ENCODE measurements at regions not wholly inside any gene's neighbourhood (a gene's known extent, or its start where the extent isn't known, plus 50 kb on each side); places are given as distances from the start of the nearest gene placed in this dataset.

- TF ChIP-seq, protein P1, sequence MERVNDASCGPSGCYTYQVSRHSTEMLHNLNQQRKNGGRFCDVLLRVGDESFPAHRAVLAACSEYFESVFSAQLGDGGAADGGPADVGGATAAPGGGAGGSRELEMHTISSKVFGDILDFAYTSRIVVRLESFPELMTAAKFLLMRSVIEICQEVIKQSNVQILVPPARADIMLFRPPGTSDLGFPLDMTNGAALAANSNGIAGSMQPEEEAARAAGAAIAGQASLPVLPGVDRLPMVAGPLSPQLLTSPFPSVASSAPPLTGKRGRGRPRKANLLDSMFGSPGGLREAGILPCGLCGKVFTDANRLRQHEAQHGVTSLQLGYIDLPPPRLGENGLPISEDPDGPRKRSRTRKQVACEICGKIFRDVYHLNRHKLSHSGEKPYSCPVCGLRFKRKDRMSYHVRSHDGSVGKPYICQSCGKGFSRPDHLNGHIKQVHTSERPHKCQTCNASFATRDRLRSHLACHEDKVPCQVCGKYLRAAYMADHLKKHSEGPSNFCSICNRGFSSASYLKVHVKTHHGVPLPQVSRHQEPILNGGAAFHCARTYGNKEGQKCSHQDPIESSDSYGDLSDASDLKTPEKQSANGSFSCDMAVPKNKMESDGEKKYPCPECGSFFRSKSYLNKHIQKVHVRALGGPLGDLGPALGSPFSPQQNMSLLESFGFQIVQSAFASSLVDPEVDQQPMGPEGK (CRISPR knock-in tag; IDR thresholded peaks at IDR 0.05; ENCODE audit: borderline replicate concordance) = no peak
- TF ChIP-seq, protein P2, sequence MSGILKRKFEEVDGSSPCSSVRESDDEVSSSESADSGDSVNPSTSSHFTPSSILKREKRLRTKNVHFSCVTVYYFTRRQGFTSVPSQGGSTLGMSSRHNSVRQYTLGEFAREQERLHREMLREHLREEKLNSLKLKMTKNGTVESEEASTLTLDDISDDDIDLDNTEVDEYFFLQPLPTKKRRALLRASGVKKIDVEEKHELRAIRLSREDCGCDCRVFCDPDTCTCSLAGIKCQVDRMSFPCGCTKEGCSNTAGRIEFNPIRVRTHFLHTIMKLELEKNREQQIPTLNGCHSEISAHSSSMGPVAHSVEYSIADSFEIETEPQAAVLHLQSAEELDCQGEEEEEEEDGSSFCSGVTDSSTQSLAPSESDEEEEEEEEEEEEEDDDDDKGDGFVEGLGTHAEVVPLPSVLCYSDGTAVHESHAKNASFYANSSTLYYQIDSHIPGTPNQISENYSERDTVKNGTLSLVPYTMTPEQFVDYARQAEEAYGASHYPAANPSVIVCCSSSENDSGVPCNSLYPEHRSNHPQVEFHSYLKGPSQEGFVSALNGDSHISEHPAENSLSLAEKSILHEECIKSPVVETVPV (CRISPR knock-in tag; IDR thresholded peaks at IDR 0.05) = no peak
- TF ChIP-seq, protein P3, sequence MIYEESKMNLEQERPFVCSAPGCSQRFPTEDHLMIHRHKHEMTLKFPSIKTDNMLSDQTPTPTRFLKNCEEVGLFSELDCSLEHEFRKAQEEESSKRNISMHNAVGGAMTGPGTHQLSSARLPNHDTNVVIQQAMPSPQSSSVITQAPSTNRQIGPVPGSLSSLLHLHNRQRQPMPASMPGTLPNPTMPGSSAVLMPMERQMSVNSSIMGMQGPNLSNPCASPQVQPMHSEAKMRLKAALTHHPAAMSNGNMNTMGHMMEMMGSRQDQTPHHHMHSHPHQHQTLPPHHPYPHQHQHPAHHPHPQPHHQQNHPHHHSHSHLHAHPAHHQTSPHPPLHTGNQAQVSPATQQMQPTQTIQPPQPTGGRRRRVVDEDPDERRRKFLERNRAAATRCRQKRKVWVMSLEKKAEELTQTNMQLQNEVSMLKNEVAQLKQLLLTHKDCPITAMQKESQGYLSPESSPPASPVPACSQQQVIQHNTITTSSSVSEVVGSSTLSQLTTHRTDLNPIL (CRISPR knock-in tag; IDR thresholded peaks at IDR 0.05; ENCODE audit: low read depth) = no peak
- TF ChIP-seq ZNF8 (CRISPR knock-in tag; IDR thresholded peaks at IDR 0.05) (no peak), ZC3H10 (CRISPR knock-in tag; IDR thresholded peaks at IDR 0.05) (no peak), ZFP3 (CRISPR knock-in tag; IDR thresholded peaks at IDR 0.05) (no peak), TOX (CRISPR knock-in tag; IDR thresholded peaks at IDR 0.05; ENCODE audit: borderline replicate concordance) (no peak), ZFP30 (CRISPR knock-in tag; IDR thresholded peaks at IDR 0.05) (no peak), ZNF70 (CRISPR knock-in tag; IDR thresholded peaks at IDR 0.05) (no peak), GLIS3 (CRISPR knock-in tag; IDR thresholded peaks at IDR 0.05) (no peak), TSHZ2 (CRISPR knock-in tag; IDR thresholded peaks at IDR 0.05) (no peak), ESRRG (CRISPR knock-in tag; IDR thresholded peaks at IDR 0.05) (no peak), ARNTL (CRISPR knock-in tag; IDR thresholded peaks at IDR 0.05; ENCODE audit: borderline replicate concordance, low read depth) (no peak), CSDC2 (CRISPR knock-in tag; IDR thresholded peaks at IDR 0.05) (no peak), SNAI2 (CRISPR knock-in tag; IDR thresholded peaks at IDR 0.05) (no peak), POU6F1 (CRISPR knock-in tag; IDR thresholded peaks at IDR 0.05; ENCODE audit: borderline replicate concordance, low read depth) (no peak), BACH2 (CRISPR knock-in tag; IDR thresholded peaks at IDR 0.05; ENCODE audit: borderline replicate concordance) (no peak)
- no peak for ATAC-seq
These were observed 94.4 kb downstream of the RHOB start for GRCh38 chr2:20541294-20541640.

GRCh38 chr2:20541651-20542050, 94.8 kb downstream of the RHOB start:
- TF ChIP-seq, protein P3 (CRISPR knock-in tag; IDR thresholded peaks at IDR 0.05; ENCODE audit: low read depth) = no peak
- TF ChIP-seq PPARA (CRISPR knock-in tag; IDR thresholded peaks at IDR 0.05; ENCODE audit: borderline replicate concordance) (no peak), SNAI2 (CRISPR knock-in tag; IDR thresholded peaks at IDR 0.05) (no peak), ZFP3 (CRISPR knock-in tag; IDR thresholded peaks at IDR 0.05) (no peak), RARB (CRISPR knock-in tag; IDR thresholded peaks at IDR 0.05) (no peak), ARNTL (CRISPR knock-in tag; IDR thresholded peaks at IDR 0.05; ENCODE audit: borderline replicate concordance, low read depth) (no peak), CSDC2 (CRISPR knock-in tag; IDR thresholded peaks at IDR 0.05) (no peak)
- TF ChIP-seq, protein P1 (CRISPR knock-in tag; IDR thresholded peaks at IDR 0.05; ENCODE audit: borderline replicate concordance) = no peak
- no peak for ATAC-seq

Measured in SK-N-SH treated with all-trans-retinoic acid at 6 μM for 48 hours (cell line).